Ishikawa (cell line): ENCODE measurements at regions not wholly inside any gene's neighbourhood (a gene's known extent, or its start where the extent isn't known, plus 50 kb on each side); places are given as distances from the start of the nearest gene placed in this dataset.
A peak's percentile ranks its signal among the peaks of the same experiment; 100 is the strongest.

Source experiments
- CEBPB ChIP-seq: IDR thresholded peaks from 2 replicates; pipeline ENCODE4 v1.6.1; 2012
- CREB1 ChIP-seq: IDR thresholded peaks from 2 replicates; pipeline ENCODE4 v1.6.1; 2012; ENCODE audit warnings: low read depth
- EGR1 ChIP-seq: IDR thresholded peaks from 2 replicates; pipeline ENCODE4 v1.6.1; 2012
- EP300 ChIP-seq: IDR thresholded peaks from 2 replicates; pipeline ENCODE4 v1.6.1; 2012; ENCODE audit warnings: borderline replicate concordance
- FOXM1 ChIP-seq: IDR thresholded peaks from 2 replicates; pipeline ENCODE4 v1.6.1; 2012; ENCODE audit warnings: low read depth, borderline replicate concordance
- NFIC ChIP-seq: IDR thresholded peaks from 2 replicates; pipeline ENCODE4 v1.6.1; 2012
- RAD21 ChIP-seq: IDR thresholded peaks from 2 replicates; pipeline ENCODE4 v1.6.1; 2012; ENCODE audit warnings: low read depth
- REST ChIP-seq: IDR thresholded peaks from 2 replicates; pipeline ENCODE4 v1.6.1; 2012; ENCODE audit warnings: low read depth, mild to moderate bottlenecking
- TAF1 ChIP-seq: IDR thresholded peaks from 2 replicates; pipeline ENCODE4 v1.6.1; 2012; ENCODE audit warnings: low read depth, mild to moderate bottlenecking
- TCF12 ChIP-seq: IDR thresholded peaks from 2 replicates; pipeline ENCODE4 v1.6.1; 2012; ENCODE audit warnings: low read depth
- TEAD4 ChIP-seq: IDR thresholded peaks from 2 replicates; pipeline ENCODE4 v1.6.1; 2012
- YY1 ChIP-seq: IDR thresholded peaks from 2 replicates; pipeline ENCODE4 v1.6.1; 2012; ENCODE audit warnings: low read depth
- ZBTB7A ChIP-seq: IDR thresholded peaks from 2 replicates; pipeline ENCODE4 v1.6.1; 2012; ENCODE audit warnings: low read depth
- TF ChIP-seq, protein P1 (sequence below): IDR thresholded peaks from 2 replicates; pipeline ENCODE4 v1.6.1; 2012
- TF ChIP-seq, protein P2 (sequence below): IDR thresholded peaks from 2 replicates; pipeline ENCODE4 v1.6.1; 2012

DNA sequence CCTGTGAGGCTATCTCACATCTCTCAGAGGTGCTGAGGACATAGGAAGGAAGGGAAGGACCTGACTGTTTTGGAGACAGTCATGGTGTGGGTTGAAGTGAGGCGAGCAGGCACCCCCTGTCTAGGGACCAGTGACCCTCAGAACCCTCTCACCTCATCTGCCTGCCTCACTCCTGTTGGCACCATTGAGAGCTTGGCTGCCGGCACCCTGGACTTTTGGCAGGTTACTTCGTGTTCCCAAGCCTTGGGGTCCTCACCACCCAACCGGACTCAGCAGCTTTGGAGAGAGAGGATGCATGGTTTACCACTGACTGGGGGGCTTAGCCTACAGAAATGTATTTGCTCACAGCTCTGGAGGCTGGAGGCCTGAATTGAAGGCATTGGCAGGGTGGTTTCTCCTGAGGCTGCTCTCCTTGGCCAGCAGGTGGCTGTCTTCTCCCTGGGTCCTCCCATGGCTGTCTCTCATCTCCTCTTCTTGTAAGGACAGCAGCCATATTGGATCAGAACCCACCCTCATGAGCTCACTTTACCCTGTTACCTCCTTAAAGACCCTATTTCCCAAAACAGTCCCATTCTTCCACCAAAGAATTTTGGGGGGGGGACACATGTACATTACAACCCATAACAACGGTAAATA is 142.0 kb downstream of the TSN start:
- TF ChIP-seq YY1 (peak; percentile 81), RAD21 (peak; percentile 78), CEBPB (no peak)

- TF ChIP-seq, protein P1, sequence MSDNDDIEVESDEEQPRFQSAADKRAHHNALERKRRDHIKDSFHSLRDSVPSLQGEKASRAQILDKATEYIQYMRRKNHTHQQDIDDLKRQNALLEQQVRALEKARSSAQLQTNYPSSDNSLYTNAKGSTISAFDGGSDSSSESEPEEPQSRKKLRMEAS: no peak
These were observed 143.0 kb downstream of the TSN start for GRCh38 chr2:121898483-121898882.

- TF ChIP-seq CEBPB (no peak), REST (no peak), CREB1 (no peak), TEAD4 (no peak), EP300 (no peak), RAD21 (no peak), TCF12 (no peak), NFIC (no peak)
- TF ChIP-seq, protein P2, sequence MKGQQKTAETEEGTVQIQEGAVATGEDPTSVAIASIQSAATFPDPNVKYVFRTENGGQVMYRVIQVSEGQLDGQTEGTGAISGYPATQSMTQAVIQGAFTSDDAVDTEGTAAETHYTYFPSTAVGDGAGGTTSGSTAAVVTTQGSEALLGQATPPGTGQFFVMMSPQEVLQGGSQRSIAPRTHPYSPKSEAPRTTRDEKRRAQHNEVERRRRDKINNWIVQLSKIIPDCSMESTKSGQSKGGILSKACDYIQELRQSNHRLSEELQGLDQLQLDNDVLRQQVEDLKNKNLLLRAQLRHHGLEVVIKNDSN: no peak
These were observed 144.9 kb downstream of the TSN start for GRCh38 chr2:121900391-121900790.

DNA sequence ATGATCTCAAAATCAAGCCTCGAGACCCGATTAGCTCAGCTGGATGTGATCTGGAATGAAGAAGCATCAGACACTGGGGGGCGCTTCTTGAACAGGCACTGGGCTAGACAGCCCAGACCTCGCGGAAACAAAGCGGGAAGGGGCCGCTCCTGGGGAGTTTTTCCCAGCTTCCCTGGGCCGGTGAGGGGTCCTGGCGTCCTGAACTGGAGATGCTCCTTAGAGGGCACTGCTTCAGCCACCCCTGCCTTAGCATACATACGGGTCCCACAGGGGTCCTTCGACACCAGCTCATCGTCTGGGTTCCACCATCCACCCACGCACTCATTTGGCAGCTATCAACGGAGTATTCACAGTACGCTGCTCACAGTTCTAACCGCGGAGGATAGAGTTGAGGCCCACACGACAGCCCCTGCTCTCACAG is 146.7 kb downstream of the TSN start:
- peak; percentile 24; the same call in 1 of the 2 replicates for TF ChIP-seq RAD21
- no peak for TF ChIP-seq CREB1
- TF ChIP-seq REST: no peak
- no peak for TF ChIP-seq ZBTB7A
- TF ChIP-seq EGR1: no peak
- no peak for TF ChIP-seq CEBPB
- no peak for TF ChIP-seq TCF12

GRCh38 chr2:121902616-121903015 is 147.2 kb downstream of the TSN start:
- no peak for TF ChIP-seq ZBTB7A
- TF ChIP-seq YY1: no peak
- no peak for TF ChIP-seq TEAD4
- no peak for TF ChIP-seq EP300
- TF ChIP-seq REST: no peak
- TF ChIP-seq FOXM1: no peak
- TF ChIP-seq TAF1: no peak
- TF ChIP-seq, protein P2: no peak
- no peak for TF ChIP-seq CREB1
- TF ChIP-seq EGR1: no peak
- TF ChIP-seq NFIC: no peak
- TF ChIP-seq TCF12: no peak
- TF ChIP-seq RAD21: no peak

DNA sequence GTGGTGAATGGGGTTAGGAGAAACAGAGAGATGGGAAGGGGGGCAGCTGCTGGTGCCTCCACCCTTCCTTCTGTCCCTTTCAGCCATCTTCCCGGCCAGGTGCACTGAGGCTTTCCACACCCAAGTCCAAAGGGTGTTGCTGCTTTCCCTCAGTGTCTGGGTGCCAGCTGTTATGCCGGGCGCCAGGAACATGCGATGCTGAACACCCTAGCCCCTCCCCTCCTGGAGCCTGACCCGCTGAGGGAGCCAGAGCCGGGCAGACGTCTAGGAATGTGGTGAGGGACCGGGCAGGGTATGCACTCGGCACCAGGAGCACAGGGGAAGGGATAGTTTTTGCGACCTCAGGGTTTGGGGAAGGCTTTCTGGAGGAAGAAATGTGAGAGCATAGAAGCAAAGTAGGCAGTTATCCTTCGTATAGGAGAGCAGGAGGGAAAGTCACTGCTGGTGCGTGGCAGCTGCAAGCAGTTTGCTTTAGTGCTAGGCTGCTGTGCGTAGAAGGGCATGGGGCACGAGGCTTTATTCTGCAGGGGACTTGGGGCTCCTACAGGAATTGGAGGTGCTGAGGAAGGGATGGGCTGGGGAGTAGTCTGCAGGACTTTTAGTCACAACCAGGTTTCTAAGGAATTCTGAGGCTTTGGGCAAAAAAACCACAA is 147.7 kb downstream of the TSN start:
- TF ChIP-seq EP300: no peak
- no peak for TF ChIP-seq REST
- TF ChIP-seq, protein P2: no peak
- TF ChIP-seq YY1: no peak
- no peak for TF ChIP-seq RAD21
- no peak for TF ChIP-seq TCF12
- no peak for TF ChIP-seq ZBTB7A
- no peak for TF ChIP-seq FOXM1
